Glutamatergic neuron (in vitro differentiated cells): ENCODE measurements at regions not wholly inside any gene's neighbourhood (a gene's known extent, or its start where the extent isn't known, plus 50 kb on each side); places are given as distances from the start of the nearest gene placed in this dataset.

ENCODE experiments used
- DNase-seq: peaks from one replicate; pipeline ENCODE4 v3.0.0; 2022
- H3K27ac Mint-ChIP-seq: one replicate; pipeline ENCODE4 v1.8.0; 2020; ENCODE audit warnings: mild to moderate bottlenecking, mixed read lengths, inconsistent platforms; ENCODE audit not compliant: unreplicated experiment
- H3K27me3 Mint-ChIP-seq: one replicate; pipeline ENCODE4 v1.8.0; 2020; ENCODE audit warnings: mild to moderate bottlenecking, moderate library complexity, mixed read lengths, inconsistent platforms; ENCODE audit not compliant: unreplicated experiment
- H3K36me3 Mint-ChIP-seq: one replicate; pipeline ENCODE4 v1.8.0; 2020; ENCODE audit warnings: mild to moderate bottlenecking, mixed read lengths, inconsistent platforms; ENCODE audit not compliant: unreplicated experiment
- H3K4me1 Mint-ChIP-seq: one replicate; pipeline ENCODE4 v1.8.0; 2020; ENCODE audit warnings: mild to moderate bottlenecking, low read depth, mixed read lengths, inconsistent platforms; ENCODE audit not compliant: unreplicated experiment
- H3K4me3 Mint-ChIP-seq: one replicate; pipeline ENCODE4 v1.8.0; 2020; ENCODE audit warnings: mild to moderate bottlenecking, mixed read lengths, inconsistent platforms; ENCODE audit not compliant: unreplicated experiment
- H3K9me3 Mint-ChIP-seq: one replicate; pipeline ENCODE4 v1.8.0; 2020; ENCODE audit warnings: mild to moderate bottlenecking, moderate library complexity, mixed read lengths, inconsistent platforms; ENCODE audit not compliant: unreplicated experiment
- CTCF ChIP-seq: fragments of 200-600 bp; sonication (generic); IDR thresholded peaks from one replicate; pipeline ENCODE4 v1.5.0; 2021; ENCODE audit not compliant: partially characterized antibody, unreplicated experiment

GRCh38 chr1:119298687-119299303 is 69.8 kb upstream of the HAO2 start:
- no peak for TF ChIP-seq CTCF
- Mint-ChIP-seq H3K27ac (no peak overlapping the region), H3K4me1 (no peaks in the 10 kb centered on the region), H3K27me3 (peaks cover 3% of the 10 kb centered on the region), H3K4me3 (no peak overlapping the region), H3K9me3 (no peaks in the 10 kb centered on the region), H3K36me3 (no peaks in the 10 kb centered on the region)
- no peak for DNase-seq

- H3K27me3 Mint-ChIP-seq = peaks cover 3% of the 10 kb centered on the region
- H3K9me3 Mint-ChIP-seq = no peaks in the 10 kb centered on the region
- H3K4me3 Mint-ChIP-seq = no peak overlapping the region
- no peak overlapping the region for H3K27ac Mint-ChIP-seq
- no peak for TF ChIP-seq CTCF
- no peaks in the 10 kb centered on the region for H3K4me1 Mint-ChIP-seq
- H3K36me3 Mint-ChIP-seq = no peaks in the 10 kb centered on the region
- no peak for DNase-seq
These were observed 66.6 kb upstream of the HAO2 start for GRCh38 chr1:119302011-119302410.

GRCh38 chr1:119308130-119308700 is 60.4 kb upstream of the HAO2 start:
- Mint-ChIP-seq H3K27me3 (peaks cover 2% of the 10 kb centered on the region), H3K36me3 (no peaks in the 10 kb centered on the region), H3K4me1 (no peaks in the 10 kb centered on the region), H3K4me3 (no peak overlapping the region), H3K9me3 (no peaks in the 10 kb centered on the region), H3K27ac (no peak overlapping the region)
- DNase-seq = no peak
- no peak for TF ChIP-seq CTCF

- Mint-ChIP-seq H3K4me1 (no peaks in the 10 kb centered on the region), H3K36me3 (no peaks in the 10 kb centered on the region), H3K9me3 (no peaks in the 10 kb centered on the region), H3K27ac (no peak overlapping the region), H3K4me3 (no peak overlapping the region), H3K27me3 (no peaks in the 10 kb centered on the region)
- TF ChIP-seq CTCF = no peak
- no peak for DNase-seq
These were observed 59.8 kb upstream of the HAO2 start for GRCh38 chr1:119308806-119309205.

GRCh38 chr1:119310301-119310700 is 58.3 kb upstream of the HAO2 start:
- no peak for DNase-seq
- no peak for TF ChIP-seq CTCF

More at GRCh38 chr1:119310301-119310700, 58.3 kb upstream of the HAO2 start:
- H3K9me3 Mint-ChIP-seq = no peaks in the 10 kb centered on the region
- no peaks in the 10 kb centered on the region for H3K36me3 Mint-ChIP-seq
- H3K4me3 Mint-ChIP-seq = no peak overlapping the region
- no peaks in the 10 kb centered on the region for H3K27me3 Mint-ChIP-seq
- no peak overlapping the region for H3K27ac Mint-ChIP-seq
- H3K4me1 Mint-ChIP-seq = no peaks in the 10 kb centered on the region
